PC-3 (cell line): ENCODE measurements at regions not wholly inside any gene's neighbourhood (a gene's known extent, or its start where the extent isn't known, plus 50 kb on each side); places are given as distances from the start of the nearest gene placed in this dataset.

ENCODE experiments used
- ATAC-seq: fragments of 200-7000 bp; cut with Tn5 transposase; 2 replicates; pipeline ENCODE4 v1.9.1; 2020; ENCODE audit warnings: mild to moderate bottlenecking, moderate library complexity
- BruUV-seq: library from RNA; stranded (reverse); fragments of 400-500 nt; replicated peaks from 2 replicates; lab custom pipeline; 2021; lab: Mats Ljungman, UMichigan
- CTCF ChIA-PET: fragments of 300-600 bp; sonication (Branson Sonifier 250); formaldehyde crosslinking; loops from one replicate; lab custom pipeline; 2022; ENCODE audit warnings: antibody characterized with exemption; lab: Charles Lee
- POLR2A ChIA-PET: fragments of 300-600 bp; sonication (Branson Sonifier 250); formaldehyde crosslinking; loops from one replicate; lab custom pipeline; 2022; ENCODE audit warnings: antibody characterized with exemption; ENCODE audit not compliant: unreplicated experiment; lab: Charles Lee
- DNase-seq: peaks from one replicate; pipeline ENCODE4 v3.0.0-alpha.2; 2015
- H2AFZ ChIP-seq: fragments of 300-600 bp; sonication (generic); 2 replicates; pipeline ENCODE4 v1.6.0; 2016; ENCODE audit warnings: antibody characterized with exemption, low read length
- H3F3A ChIP-seq: fragments of 300-600 bp; sonication (generic); one replicate; pipeline ENCODE4 v1.6.0; 2017; ENCODE audit warnings: antibody characterized with exemption, low read length, control low read depth, mild to moderate bottlenecking; ENCODE audit not compliant: unreplicated experiment
- H3K27ac ChIP-seq: fragments of 300-600 bp; sonication (generic); 2 replicates; pipeline ENCODE4 v1.5.1; 2016; ENCODE audit warnings: mild to moderate bottlenecking, low read length
- H3K27me3 ChIP-seq: fragments of 300-600 bp; sonication (generic); 2 replicates; pipeline ENCODE4 v1.6.1; 2016; ENCODE audit warnings: low read length, mixed read lengths
- H3K36me3 ChIP-seq: fragments of 300-600 bp; sonication (generic); 2 replicates; pipeline ENCODE4 v1.6.1; 2016; ENCODE audit warnings: low read depth, mixed run types, low read length, mixed read lengths
- H3K4me1 ChIP-seq: fragments of 300-600 bp; sonication (generic); 2 replicates; pipeline ENCODE4 v1.5.1; 2016; ENCODE audit warnings: low read length; ENCODE audit not compliant: insufficient read depth
- H3K4me2 ChIP-seq: fragments of 300-600 bp; sonication (generic); 2 replicates; pipeline ENCODE4 v1.6.0; 2016; ENCODE audit warnings: low read length
- H3K4me3 ChIP-seq: fragments of 300-600 bp; sonication (generic); 2 replicates; pipeline ENCODE4 v1.5.1; 2016; ENCODE audit warnings: mild to moderate bottlenecking, low read length, mixed read lengths
- H3K79me2 ChIP-seq: fragments of 300-600 bp; sonication (generic); 2 replicates; pipeline ENCODE4 v1.6.1; 2017; ENCODE audit warnings: low read length, mixed read lengths
- H3K9ac ChIP-seq: fragments of 300-600 bp; sonication (generic); 2 replicates; pipeline ENCODE4 v1.6.0; 2016; ENCODE audit warnings: mild to moderate bottlenecking, low read length
- H3K9me2 ChIP-seq: fragments of 300-600 bp; sonication (generic); replicated peaks from 2 replicates; pipeline ENCODE4 v1.6.1; 2016; ENCODE audit warnings: mixed run types, low read length, mixed read lengths
- H3K9me3 ChIP-seq: fragments of 300-600 bp; sonication (generic); 2 replicates; pipeline ENCODE4 v1.6.1; 2016; ENCODE audit warnings: low read length, mixed read lengths
- H4K20me1 ChIP-seq: fragments of 300-600 bp; sonication (generic); 2 replicates; pipeline ENCODE4 v1.6.1; 2016; ENCODE audit warnings: low read length, mixed read lengths
- EZH2 ChIP-seq: fragments of 300-600 bp; sonication (generic); IDR thresholded peaks from one replicate; pipeline ENCODE4 v1.6.1; 2017; ENCODE audit warnings: antibody characterized with exemption, mild to moderate bottlenecking, low read length; ENCODE audit not compliant: unreplicated experiment
- EZH2phosphoT487 ChIP-seq: fragments of 300-600 bp; sonication (generic); IDR thresholded peaks from 2 replicates; pipeline ENCODE4 v1.6.1; 2018; ENCODE audit warnings: mild to moderate bottlenecking, antibody characterized with exemption, low read length, borderline replicate concordance
- intact Hi-C: fragments of 100-400 bp; cut with micrococcal nuclease; formaldehyde crosslinking; loops from 2 replicates; pipeline ENCODE4 v1.9.0; 2023
- TF ChIP-seq, protein P1 (sequence below): fragments of 300-600 bp; sonication (generic); conservative IDR thresholded peaks from 2 replicates; pipeline ENCODE4 v1.5.1; 2017; ENCODE audit warnings: antibody characterized with exemption, low read depth, mild to moderate bottlenecking, low read length

DNA sequence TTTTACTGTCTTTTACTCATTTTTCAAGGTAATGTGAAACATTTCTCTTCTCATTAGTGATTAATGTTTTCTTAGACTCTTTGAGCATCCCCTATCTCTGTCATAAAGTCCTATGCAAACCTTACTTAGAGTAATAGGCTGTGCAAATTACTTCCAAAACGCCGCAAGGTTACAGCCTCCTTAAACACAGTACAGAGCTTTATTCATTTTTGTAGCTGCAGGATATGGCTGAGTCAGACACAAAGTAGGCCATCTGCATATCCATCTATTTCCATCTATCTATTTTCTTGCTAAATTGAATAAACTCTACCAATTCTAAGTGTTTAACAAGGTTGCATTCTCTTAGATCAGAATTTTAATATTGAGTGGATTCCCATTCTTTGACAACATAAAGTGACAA lies 335.6 kb upstream of the SLC16A7 start:
- no peaks in the 10 kb centered on the region for H3K4me1 ChIP-seq
- peaks cover 9% of the 10 kb centered on the region; the same call in 1 of the 2 replicates for H3K27me3 ChIP-seq
- POLR2A ChIA-PET: no interaction called here
- H3K9me3 ChIP-seq: no peaks in the 10 kb centered on the region
- H3F3A ChIP-seq: no peaks in the 10 kb centered on the region
- no peaks in the 10 kb centered on the region for H3K79me2 ChIP-seq
- intact Hi-C loops: no loop called here
- no peak overlapping the region for H3K27ac ChIP-seq
- CTCF ChIA-PET: no interaction called here
- TF ChIP-seq EZH2phosphoT487: no peak
- TF ChIP-seq EZH2: no peak
- TF ChIP-seq, protein P1, sequence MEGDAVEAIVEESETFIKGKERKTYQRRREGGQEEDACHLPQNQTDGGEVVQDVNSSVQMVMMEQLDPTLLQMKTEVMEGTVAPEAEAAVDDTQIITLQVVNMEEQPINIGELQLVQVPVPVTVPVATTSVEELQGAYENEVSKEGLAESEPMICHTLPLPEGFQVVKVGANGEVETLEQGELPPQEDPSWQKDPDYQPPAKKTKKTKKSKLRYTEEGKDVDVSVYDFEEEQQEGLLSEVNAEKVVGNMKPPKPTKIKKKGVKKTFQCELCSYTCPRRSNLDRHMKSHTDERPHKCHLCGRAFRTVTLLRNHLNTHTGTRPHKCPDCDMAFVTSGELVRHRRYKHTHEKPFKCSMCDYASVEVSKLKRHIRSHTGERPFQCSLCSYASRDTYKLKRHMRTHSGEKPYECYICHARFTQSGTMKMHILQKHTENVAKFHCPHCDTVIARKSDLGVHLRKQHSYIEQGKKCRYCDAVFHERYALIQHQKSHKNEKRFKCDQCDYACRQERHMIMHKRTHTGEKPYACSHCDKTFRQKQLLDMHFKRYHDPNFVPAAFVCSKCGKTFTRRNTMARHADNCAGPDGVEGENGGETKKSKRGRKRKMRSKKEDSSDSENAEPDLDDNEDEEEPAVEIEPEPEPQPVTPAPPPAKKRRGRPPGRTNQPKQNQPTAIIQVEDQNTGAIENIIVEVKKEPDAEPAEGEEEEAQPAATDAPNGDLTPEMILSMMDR: no peak
- no peak for DNase-seq
- no peaks in the 10 kb centered on the region for H4K20me1 ChIP-seq
- H2AFZ ChIP-seq: no peak overlapping the region
- no peak overlapping the region for H3K4me2 ChIP-seq
- no peak overlapping the region for H3K4me3 ChIP-seq
- no TSS peak for BruUV-seq
- H3K36me3 ChIP-seq: no peaks in the 10 kb centered on the region
- H3K9me2 ChIP-seq: no peaks in the 10 kb centered on the region
- no peak for ATAC-seq
- no peak overlapping the region for H3K9ac ChIP-seq

DNA sequence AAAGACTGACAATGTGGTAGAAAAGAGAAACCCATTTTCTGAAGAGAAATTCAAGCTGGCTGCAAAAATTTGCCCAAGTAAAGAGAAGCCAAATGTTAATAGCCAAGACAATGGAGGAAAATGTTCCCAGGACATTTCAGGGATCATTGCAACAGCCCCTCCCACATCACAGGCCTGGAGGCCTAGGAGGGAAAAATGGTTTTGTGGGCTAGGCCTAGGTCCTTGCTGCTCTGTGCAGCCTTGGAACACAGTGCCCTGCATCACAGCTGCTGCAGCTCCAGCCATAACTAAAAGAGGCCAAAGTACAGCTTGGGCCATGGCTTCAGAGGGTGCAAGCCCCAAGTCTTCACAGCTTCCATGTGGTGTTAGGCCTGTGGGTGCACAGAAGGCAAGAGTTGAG lies 332.4 kb upstream of the LRIG3 start:
- DNase-seq (no peak), ATAC-seq (no peak)
- Histone ChIP-seq H2AFZ (no peak overlapping the region), H3K27ac (no peak overlapping the region), H3K4me3 (no peak overlapping the region), H3K9me2 (no peaks in the 10 kb centered on the region), H3F3A (no peaks in the 10 kb centered on the region), H3K4me1 (no peaks in the 10 kb centered on the region), H3K9me3 (peaks cover 6% of the 10 kb centered on the region), H3K79me2 (no peaks in the 10 kb centered on the region), H3K36me3 (no peaks in the 10 kb centered on the region), H4K20me1 (no peaks in the 10 kb centered on the region), H3K27me3 (no peaks in the 10 kb centered on the region), H3K9ac (no peak overlapping the region), H3K4me2 (no peak overlapping the region)
- ChIA-PET CTCF (no interaction called here), POLR2A (no interaction called here)
- TF ChIP-seq EZH2: no peak
- TF ChIP-seq, protein P1: no peak
- TF ChIP-seq EZH2phosphoT487: no peak
- intact Hi-C loops: no loop called here
- BruUV-seq: no TSS peak

DNA sequence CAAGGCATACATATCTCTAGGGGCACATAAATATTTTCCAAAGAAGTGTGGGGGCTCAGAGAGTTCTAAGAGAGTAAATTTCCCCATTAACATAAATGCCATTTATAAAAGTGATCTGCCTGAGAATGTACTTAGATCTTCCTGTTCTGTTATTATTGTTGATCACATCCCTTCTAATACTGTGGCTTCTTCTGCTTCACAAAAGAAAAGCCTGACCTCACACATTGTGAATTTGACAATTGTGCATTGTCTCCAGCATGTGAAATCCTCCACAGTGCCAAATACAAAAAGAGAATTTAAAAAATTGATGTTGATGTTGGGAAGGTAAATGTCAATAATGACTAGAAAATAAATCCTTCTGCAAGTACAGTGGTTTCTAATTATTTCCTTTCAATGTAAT lies 330.5 kb upstream of the LRIG3 start:
- Histone ChIP-seq H3K27ac (no peak overlapping the region), H3K4me2 (no peak overlapping the region), H2AFZ (no peak overlapping the region), H3F3A (no peaks in the 10 kb centered on the region), H3K79me2 (no peaks in the 10 kb centered on the region), H3K27me3 (no peaks in the 10 kb centered on the region), H3K4me3 (no peak overlapping the region), H4K20me1 (no peaks in the 10 kb centered on the region), H3K36me3 (no peaks in the 10 kb centered on the region), H3K9ac (no peak overlapping the region), H3K9me2 (no peaks in the 10 kb centered on the region), H3K9me3 (peaks cover 6% of the 10 kb centered on the region), H3K4me1 (no peaks in the 10 kb centered on the region)
- ATAC-seq (no peak), DNase-seq (no peak)
- POLR2A ChIA-PET: no interaction called here
- no TSS peak for BruUV-seq
- CTCF ChIA-PET: no interaction called here
- no peak for TF ChIP-seq EZH2phosphoT487
- intact Hi-C loops: no loop called here
